Hematopoietic multipotent progenitor cell treated with erythropoietin and hydrocortisone succinate and interleukin-3 and kit ligand, for 4 days (in vitro differentiated cells): ENCODE measurements at regions not wholly inside any gene's neighbourhood (a gene's known extent, or its start where the extent isn't known, plus 50 kb on each side); places are given as distances from the start of the nearest gene placed in this dataset.
"Not testable (repeated sequence)": the region's sequence is repeated elsewhere in the genome, so short reads cannot be mapped to it uniquely, and the experiment has no call there.

Experiments used
- DNase-seq: peaks from one replicate; pipeline ENCODE4 v3.0.0-alpha.2; 2015

- not testable (repeated sequence) for DNase-seq
Observed at GRCh38 chrX:144202726-144203125, 318.9 kb downstream of the UBE2NL start.

GRCh38 chrX:144208360-144209024, 324.6 kb downstream of the UBE2NL start:
- not testable (repeated sequence) for DNase-seq

- no peak for DNase-seq
Observed at GRCh38 chrX:144214651-144215050, 330.8 kb downstream of the UBE2NL start.

- no peak for DNase-seq
Observed at GRCh38 chrX:144219035-144219434, 335.2 kb downstream of the UBE2NL start.

- not testable (repeated sequence) for DNase-seq
Observed at GRCh38 chrX:144231116-144231785, 347.4 kb downstream of the UBE2NL start.

GRCh38 chrX:144253356-144253755, 369.5 kb downstream of the UBE2NL start:
- DNase-seq: no peak

- no peak for DNase-seq
Observed at GRCh38 chrX:144259054-144259453, 375.2 kb downstream of the UBE2NL start.

GRCh38 chrX:144265641-144266040, 381.8 kb downstream of the UBE2NL start:
- no peak for DNase-seq

- no peak for DNase-seq
Observed at GRCh38 chrX:144275367-144275766, 391.5 kb downstream of the UBE2NL start.

GRCh38 chrX:144275843-144276242, 392.0 kb downstream of the UBE2NL start:
- no peak for DNase-seq

GRCh38 chrX:144293229-144293628, 409.4 kb downstream of the UBE2NL start:
- no peak for DNase-seq

GRCh38 chrX:144295921-144296320, 412.1 kb downstream of the UBE2NL start:
- DNase-seq: no peak

GRCh38 chrX:144297221-144297620, 413.4 kb downstream of the UBE2NL start:
- no peak for DNase-seq

- DNase-seq: no peak
Observed at GRCh38 chrX:144327495-144327894, 443.6 kb downstream of the UBE2NL start.

- no peak for DNase-seq
Observed at GRCh38 chrX:144333429-144333828, 449.6 kb downstream of the UBE2NL start.

- DNase-seq: peak; percentile 0
Observed at GRCh38 chrX:144334577-144334976, 450.7 kb downstream of the UBE2NL start.

- no peak for DNase-seq
Observed at GRCh38 chrX:144335402-144335801, 451.5 kb downstream of the UBE2NL start.

GRCh38 chrX:144379156-144379555, 495.3 kb downstream of the UBE2NL start:
- no peak for DNase-seq

- DNase-seq: no peak
Observed at GRCh38 chrX:144388738-144389137, 504.9 kb downstream of the UBE2NL start.
